ENCODE measurements at regions not wholly inside any gene's neighbourhood (a gene's known extent, or its start where the extent isn't known, plus 50 kb on each side); places are given as distances from the start of the nearest gene placed in this dataset.

DNA sequence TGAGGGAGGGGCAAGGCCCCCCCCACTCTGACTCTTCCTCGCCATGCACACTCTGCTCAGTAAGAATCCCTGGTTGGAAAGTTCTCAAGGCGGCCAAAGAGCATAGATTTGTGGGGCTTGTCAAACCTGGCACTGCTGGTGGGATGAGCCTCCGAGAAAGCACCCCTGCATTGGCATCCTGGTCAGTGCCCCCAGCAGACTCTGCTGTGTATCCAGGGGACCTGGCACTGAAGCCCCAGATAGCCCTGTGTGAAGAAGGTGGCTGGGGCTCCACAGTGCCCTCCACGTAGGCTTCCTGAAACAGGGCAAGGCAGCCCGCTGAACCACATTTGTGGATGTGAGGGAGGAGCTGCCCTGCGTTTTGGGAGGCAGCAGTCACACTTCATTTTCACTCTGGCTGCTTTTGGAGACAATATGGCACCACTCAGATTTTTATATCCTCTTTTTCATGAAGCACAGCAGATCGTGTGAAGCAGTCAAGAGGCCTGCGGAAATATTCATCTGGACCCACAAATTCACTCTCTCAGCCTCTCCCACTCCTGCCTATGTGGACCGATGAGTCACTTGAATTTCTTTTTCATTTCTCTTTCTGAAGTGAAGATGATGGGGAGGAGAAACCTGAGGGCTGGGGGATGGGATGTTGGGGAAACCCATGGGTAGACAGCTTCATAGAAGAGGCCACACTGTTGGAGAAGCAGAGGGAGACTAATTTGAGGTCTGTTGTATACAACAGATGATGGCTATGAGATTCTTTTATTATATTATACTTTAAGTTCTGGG lies 88.7 kb upstream of the BCL6 start:
- H3K27ac ChIP-seq = no peak overlapping the region
- TF ChIP-seq, protein P1, sequence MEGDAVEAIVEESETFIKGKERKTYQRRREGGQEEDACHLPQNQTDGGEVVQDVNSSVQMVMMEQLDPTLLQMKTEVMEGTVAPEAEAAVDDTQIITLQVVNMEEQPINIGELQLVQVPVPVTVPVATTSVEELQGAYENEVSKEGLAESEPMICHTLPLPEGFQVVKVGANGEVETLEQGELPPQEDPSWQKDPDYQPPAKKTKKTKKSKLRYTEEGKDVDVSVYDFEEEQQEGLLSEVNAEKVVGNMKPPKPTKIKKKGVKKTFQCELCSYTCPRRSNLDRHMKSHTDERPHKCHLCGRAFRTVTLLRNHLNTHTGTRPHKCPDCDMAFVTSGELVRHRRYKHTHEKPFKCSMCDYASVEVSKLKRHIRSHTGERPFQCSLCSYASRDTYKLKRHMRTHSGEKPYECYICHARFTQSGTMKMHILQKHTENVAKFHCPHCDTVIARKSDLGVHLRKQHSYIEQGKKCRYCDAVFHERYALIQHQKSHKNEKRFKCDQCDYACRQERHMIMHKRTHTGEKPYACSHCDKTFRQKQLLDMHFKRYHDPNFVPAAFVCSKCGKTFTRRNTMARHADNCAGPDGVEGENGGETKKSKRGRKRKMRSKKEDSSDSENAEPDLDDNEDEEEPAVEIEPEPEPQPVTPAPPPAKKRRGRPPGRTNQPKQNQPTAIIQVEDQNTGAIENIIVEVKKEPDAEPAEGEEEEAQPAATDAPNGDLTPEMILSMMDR (conservative IDR thresholded peaks at IDR 0.05) = no peak

DNA sequence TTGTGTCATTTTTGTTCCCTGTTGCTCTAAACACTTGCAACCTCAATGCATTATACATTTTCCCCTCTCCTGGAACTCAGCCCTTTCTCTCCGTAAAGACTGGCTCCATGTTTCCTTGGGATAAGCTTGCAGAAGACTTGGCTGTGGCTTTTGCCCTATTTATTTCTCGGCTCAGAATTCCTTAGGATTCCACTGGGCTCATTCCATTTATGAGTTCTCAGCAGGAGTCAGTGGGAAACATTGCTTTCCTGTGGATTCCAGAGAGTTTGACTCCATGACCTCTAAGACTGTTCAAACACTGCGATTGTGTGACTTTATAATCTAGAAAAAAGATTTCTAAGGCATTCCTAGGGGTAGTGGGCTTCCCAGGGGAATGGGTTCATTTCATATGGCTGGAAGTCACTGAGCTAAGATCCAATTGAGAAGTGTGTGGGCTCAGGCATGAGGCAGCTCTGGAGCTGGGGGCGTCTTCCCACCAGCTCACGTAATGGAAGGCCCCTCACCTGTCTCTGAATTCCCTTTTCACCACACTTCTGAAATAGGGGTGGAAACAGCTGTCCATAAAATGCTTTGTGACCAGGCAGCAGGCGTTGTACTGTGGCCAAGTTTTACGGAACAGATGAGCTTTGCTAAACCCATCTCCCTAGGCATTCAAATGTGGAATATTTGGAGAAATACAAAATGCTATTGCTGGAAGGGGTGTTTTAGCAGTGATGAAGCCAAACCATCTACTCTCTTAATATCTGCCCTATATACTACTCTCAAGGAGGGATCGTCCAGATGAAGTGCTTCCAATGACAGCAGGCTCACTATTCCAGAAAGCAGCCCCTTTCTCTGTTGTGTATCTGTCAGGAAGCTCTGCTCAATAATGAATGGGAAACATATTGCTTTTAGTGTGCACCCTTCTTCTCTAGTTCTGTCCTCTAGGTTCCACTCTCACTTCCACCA lies 91.8 kb upstream of the BCL6 start:
- H3K27ac ChIP-seq = no peak overlapping the region
- TF ChIP-seq, protein P1 (conservative IDR thresholded peaks at IDR 0.05) = no peak

DNA sequence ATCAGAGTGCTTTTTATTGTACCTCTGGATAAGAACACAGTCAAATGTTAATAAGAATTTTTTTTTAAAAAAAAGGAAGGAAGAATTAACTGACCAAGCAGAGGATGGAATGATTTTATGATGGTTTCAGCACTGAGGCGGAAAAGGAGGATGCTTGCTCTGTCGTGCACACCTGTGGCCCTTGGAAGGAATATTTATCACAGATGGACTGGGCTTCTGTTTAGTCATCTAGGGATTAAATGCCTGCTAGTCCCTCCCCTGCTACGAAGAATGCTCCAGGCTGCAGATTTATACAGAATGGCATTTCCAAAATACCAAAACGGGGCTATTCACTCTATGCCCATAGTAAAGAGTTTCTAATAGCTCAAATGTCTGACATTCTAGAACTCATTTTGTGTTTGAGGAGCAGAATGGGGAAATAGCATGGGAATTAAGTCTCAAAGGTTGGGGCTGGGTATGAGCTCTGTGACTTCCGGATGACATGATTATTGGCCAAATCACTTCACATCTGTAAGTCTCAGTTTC lies 92.8 kb upstream of the BCL6 start:
- TF ChIP-seq, protein P1 (conservative IDR thresholded peaks at IDR 0.05) = no peak
- no peak overlapping the region for H3K27ac ChIP-seq

- no peak overlapping the region for H3K27ac ChIP-seq
- TF ChIP-seq, protein P1 (conservative IDR thresholded peaks at IDR 0.05) = no peak
Observed at GRCh38 chr3:187839422-187839821, 94.2 kb upstream of the BCL6 start.

- H3K27ac ChIP-seq = no peak overlapping the region
- TF ChIP-seq, protein P1 (conservative IDR thresholded peaks at IDR 0.05) = no peak
Observed at GRCh38 chr3:187840856-187841255, 95.6 kb upstream of the BCL6 start.

GRCh38 chr3:187841560-187841959 lies 96.3 kb upstream of the BCL6 start:
- TF ChIP-seq, protein P1 (conservative IDR thresholded peaks at IDR 0.05) = no peak
- H3K27ac ChIP-seq = no peak overlapping the region

DNA sequence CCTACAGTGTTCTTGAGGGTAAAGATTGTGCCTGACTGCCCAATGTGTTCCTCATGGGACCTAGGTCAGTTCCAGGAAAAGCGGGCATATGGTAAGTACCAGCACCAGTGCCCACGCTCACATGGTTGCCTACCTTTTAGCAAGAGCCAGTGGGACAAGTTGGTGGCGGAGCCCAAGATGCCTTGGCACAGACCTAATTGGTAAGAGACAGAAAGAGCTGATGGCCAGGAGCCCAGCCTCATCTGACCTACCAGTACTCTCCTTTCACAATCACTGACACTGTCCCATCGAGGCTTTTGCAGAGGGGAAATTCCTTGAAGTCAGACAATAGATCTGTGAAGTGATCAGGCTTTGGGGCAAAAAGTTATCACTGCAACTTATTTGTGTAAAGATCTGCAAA lies 98.4 kb upstream of the BCL6 start:
- H3K27ac ChIP-seq = no peak overlapping the region
- TF ChIP-seq, protein P1 (conservative IDR thresholded peaks at IDR 0.05) = no peak

Data from VCaP (cell line).